Prostate gland (tissue), 2 donors: ENCODE measurements at regions not wholly inside any gene's neighbourhood (a gene's known extent, or its start where the extent isn't known, plus 50 kb on each side); places are given as distances from the start of the nearest gene placed in this dataset.

Experiments used
- DNase-seq: peaks from one replicate; pipeline ENCODE4 v3.0.0-alpha.2; 2019; ENCODE audit warnings: low spot score
- H3K27ac ChIP-seq, 2 donors: fragments of 200-600 bp; sonication (generic); 2 replicates each; pipeline ENCODE4 v1.5.1; 2017 to 2019
- H3K27me3 ChIP-seq: fragments of 200-600 bp; sonication (generic); replicated peaks from 2 replicates; pipeline ENCODE4 v1.5.1; 2019; ENCODE audit not compliant: insufficient read depth
- H3K36me3 ChIP-seq, 2 donors: fragments of 200-600 bp; sonication (generic); 1 replicate in 1 of 2; 2 replicates in 1 of 2; pipeline versions ENCODE4 v1.5.1 to v1.8.1; 2017 to 2019
- H3K4me1 ChIP-seq: fragments of 200-600 bp; sonication (generic); replicated peaks from 2 replicates; pipeline ENCODE4 v1.5.1; 2019
- H3K4me3 ChIP-seq, 2 donors: fragments of 200-600 bp; sonication (generic); 2 replicates each; pipeline ENCODE4 v1.5.1; 2017 to 2019
- H3K9me3 ChIP-seq: fragments of 200-600 bp; sonication (generic); 2 replicates; pipeline ENCODE4 v1.5.1; 2017
- CTCF ChIP-seq, 4 experiments: fragments of 200-600 bp in 2 of 4; fragments of 450-650 bp in 2 of 4; sonication (generic) in 2 of 4; IDR thresholded peaks; 1 replicate in 3 of 4; 2 replicates in 1 of 4; pipeline ENCODE4 v1.5.1; 2016 to 2019; ENCODE audit warnings: antibody characterized with exemption in 4 of 4, mild to moderate bottlenecking in 2 of 4, moderate library complexity in 2 of 4
- POLR2A ChIP-seq: fragments of 450-650 bp; IDR thresholded peaks from one replicate; pipeline ENCODE4 v1.6.1; 2016; ENCODE audit warnings: antibody characterized with exemption, mild to moderate bottlenecking
- POLR2AphosphoS5 ChIP-seq: sonication (generic); formaldehyde crosslinking; IDR thresholded peaks from one replicate; pipeline ENCODE4 v1.6.1; 2017; ENCODE audit warnings: antibody characterized with exemption
- WGBS: methylation state at CpG from one replicate; pipeline ENCODE4 v1.1.5; 2018; 5-methylcytosine and 5-hydroxymethylcytosine counted together
- intact Hi-C: fragments of 100-400 bp; cut with DNase I; formaldehyde crosslinking; loops from one replicate; pipeline ENCODE4 v1.14.2; 2022

- no peak for TF ChIP-seq POLR2A
- TF ChIP-seq POLR2AphosphoS5 = no peak
- TF ChIP-seq CTCF (IDR thresholded peaks at IDR 0.05) = no peak
- 83% methylated on average over 3 of the region's 3 CpGs for WGBS
- H3K36me3 ChIP-seq = no peaks in the 10 kb centered on the region
- no peaks in the 10 kb centered on the region for H3K27me3 ChIP-seq
- no peaks in the 10 kb centered on the region for H3K9me3 ChIP-seq
- intact Hi-C loops = loop anchor here (10.0 kb wide), 1 partner anchor 628 kb away; no protein-coding TSS in a partner anchor
- H3K4me1 ChIP-seq = no peaks in the 10 kb centered on the region
- no peak overlapping the region for H3K27ac ChIP-seq
- no peak for DNase-seq
- no peak overlapping the region for H3K4me3 ChIP-seq
These were observed 301.9 kb downstream of the UTRN start for GRCh38 chr6:144586986-144587385.

GRCh38 chr6:144588697-144589325 lies 303.7 kb downstream of the UTRN start:
- H3K4me1 ChIP-seq = no peaks in the 10 kb centered on the region
- no peaks in the 10 kb centered on the region for H3K9me3 ChIP-seq
- H3K36me3 ChIP-seq = no peaks in the 10 kb centered on the region
- no peak for TF ChIP-seq POLR2A
- no peak for TF ChIP-seq CTCF (IDR thresholded peaks at IDR 0.05)
- no peak for TF ChIP-seq POLR2AphosphoS5
- no peak overlapping the region for H3K27ac ChIP-seq
- H3K27me3 ChIP-seq = no peaks in the 10 kb centered on the region
- no peak overlapping the region for H3K4me3 ChIP-seq
- intact Hi-C loops = loop anchor here (10.0 kb wide), 1 partner anchor 626 kb away; no protein-coding TSS in a partner anchor
- DNase-seq = no peak
- 73% methylated on average over 1 of the region's 1 CpG for WGBS

GRCh38 chr6:144590532-144590931 lies 305.4 kb downstream of the UTRN start:
- TF ChIP-seq POLR2A (no peak), CTCF (IDR thresholded peaks at IDR 0.05) (no peak), POLR2AphosphoS5 (no peak)
- Histone ChIP-seq H3K27me3 (no peaks in the 10 kb centered on the region), H3K4me1 (no peaks in the 10 kb centered on the region), H3K9me3 (no peaks in the 10 kb centered on the region), H3K4me3 (no peak overlapping the region), H3K27ac (no peak overlapping the region), H3K36me3 (no peaks in the 10 kb centered on the region)
- DNase-seq = no peak
- intact Hi-C loops = no loop called here
- WGBS = 77% methylated on average over 4 of the region's 4 CpGs

- DNase-seq = no peak
- 96% methylated on average over 1 of the region's 1 CpG for WGBS
- H3K4me1 ChIP-seq = no peaks in the 10 kb centered on the region
- intact Hi-C loops = no loop called here
- no peak overlapping the region for H3K27ac ChIP-seq
- no peak overlapping the region for H3K4me3 ChIP-seq
- no peaks in the 10 kb centered on the region for H3K27me3 ChIP-seq
- TF ChIP-seq CTCF (IDR thresholded peaks at IDR 0.05) = no peak
- no peak for TF ChIP-seq POLR2AphosphoS5
- TF ChIP-seq POLR2A = no peak
- H3K9me3 ChIP-seq = no peaks in the 10 kb centered on the region
- H3K36me3 ChIP-seq = no peaks in the 10 kb centered on the region
These were observed 308.3 kb downstream of the UTRN start for GRCh38 chr6:144593392-144593791.

- H3K4me3 ChIP-seq = no peak overlapping the region
- WGBS = 86% methylated on average over 1 of the region's 1 CpG
- DNase-seq = no peak
- no peak overlapping the region for H3K27ac ChIP-seq
- TF ChIP-seq POLR2AphosphoS5 = no peak
- TF ChIP-seq POLR2A = no peak
- TF ChIP-seq CTCF (IDR thresholded peaks at IDR 0.05) = no peak
- H3K4me1 ChIP-seq = no peaks in the 10 kb centered on the region
- H3K27me3 ChIP-seq = no peaks in the 10 kb centered on the region
- intact Hi-C loops = no loop called here
- no peaks in the 10 kb centered on the region for H3K36me3 ChIP-seq
- no peaks in the 10 kb centered on the region for H3K9me3 ChIP-seq
These were observed 309.4 kb downstream of the UTRN start for GRCh38 chr6:144594585-144594984.
